Calu3 (cell line): ENCODE measurements at regions not wholly inside any gene's neighbourhood (a gene's known extent, or its start where the extent isn't known, plus 50 kb on each side); places are given as distances from the start of the nearest gene placed in this dataset.

Experiments used
- BruUV-seq: library from RNA; stranded (reverse); fragments of 400-500 nt; replicated peaks from 2 replicates; lab custom pipeline; 2021; lab: Mats Ljungman, UMichigan
- CTCF ChIA-PET: fragments of 300-600 bp; sonication (Branson Sonifier 250); formaldehyde crosslinking; loops from one replicate; lab custom pipeline; 2022; ENCODE audit warnings: antibody characterized with exemption; lab: Charles Lee
- DNase-seq: peaks from one replicate; pipeline ENCODE4 v3.0.0; 2022
- H3K27ac Mint-ChIP-seq: one replicate; pipeline ENCODE4 v1.8.0; 2022; ENCODE audit warnings: mixed read lengths; ENCODE audit not compliant: unreplicated experiment
- H3K27me3 Mint-ChIP-seq: one replicate; pipeline ENCODE4 v1.8.0; 2022; ENCODE audit warnings: mixed read lengths; ENCODE audit not compliant: unreplicated experiment
- H3K36me3 Mint-ChIP-seq: one replicate; pipeline ENCODE4 v1.8.0; 2022; ENCODE audit warnings: mild to moderate bottlenecking, moderate library complexity, mixed read lengths; ENCODE audit not compliant: insufficient read depth, unreplicated experiment
- H3K4me1 Mint-ChIP-seq: one replicate; pipeline ENCODE4 v1.8.0; 2022; ENCODE audit warnings: mild to moderate bottlenecking, low read depth, mixed read lengths; ENCODE audit not compliant: unreplicated experiment
- H3K4me3 Mint-ChIP-seq: one replicate; pipeline ENCODE4 v1.8.0; 2022; ENCODE audit warnings: mild to moderate bottlenecking, low read depth, moderate library complexity, mixed read lengths; ENCODE audit not compliant: unreplicated experiment
- H3K9me3 Mint-ChIP-seq: one replicate; pipeline ENCODE4 v1.8.0; 2022; ENCODE audit warnings: low read depth, mixed read lengths; ENCODE audit not compliant: unreplicated experiment
- CTCF ChIP-seq: fragments of 200-600 bp; IDR thresholded peaks from one replicate; pipeline ENCODE4 v1.8.0; 2022; ENCODE audit warnings: antibody characterized with exemption; ENCODE audit not compliant: unreplicated experiment
- intact Hi-C: fragments of 100-400 bp; cut with micrococcal nuclease; formaldehyde crosslinking; loops from one replicate; pipeline ENCODE4 v1.10.0; 2022; ENCODE audit not compliant: unreplicated experiment

DNA sequence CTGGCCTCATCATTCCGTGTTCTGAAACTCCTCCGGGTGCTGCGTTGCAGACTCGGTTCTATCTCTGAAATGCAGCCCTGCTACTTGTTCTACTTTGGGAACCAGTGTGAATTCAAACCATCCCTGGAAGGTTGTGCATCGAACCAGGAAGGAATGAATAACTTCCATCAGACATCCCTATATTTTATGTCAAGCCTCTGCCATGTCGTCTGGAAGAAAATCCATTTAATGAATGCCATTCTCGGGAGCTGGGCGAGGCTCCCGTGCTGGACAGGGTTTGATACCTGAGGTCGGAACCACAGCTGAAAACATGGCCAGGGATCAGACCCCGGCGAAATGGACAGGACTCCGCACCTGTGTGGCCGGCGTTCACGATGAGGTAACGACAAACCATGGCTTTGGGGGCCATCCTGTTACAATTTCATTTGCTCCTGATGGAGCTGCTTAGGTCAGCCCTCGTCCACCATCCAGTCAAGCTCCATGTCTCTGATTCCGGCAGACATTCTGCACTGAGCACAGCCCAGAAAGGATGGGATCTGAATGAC is 821.6 kb downstream of the GALR1 start:
- no peaks in the 10 kb centered on the region for H3K4me1 Mint-ChIP-seq
- no peak for DNase-seq
- H3K36me3 Mint-ChIP-seq: no peaks in the 10 kb centered on the region
- H3K9me3 Mint-ChIP-seq: peaks cover 27% of the 10 kb centered on the region
- intact Hi-C loops: loop anchor here (10.0 kb wide), 1 partner anchor 74 kb away; no protein-coding TSS in a partner anchor
- TF ChIP-seq CTCF: no peak
- no peak overlapping the region for H3K27ac Mint-ChIP-seq
- H3K27me3 Mint-ChIP-seq: no peaks in the 10 kb centered on the region
- BruUV-seq: no TSS peak
- no peak overlapping the region for H3K4me3 Mint-ChIP-seq
- CTCF ChIA-PET: no interaction called here

GRCh38 chr18:78071776-78072175 is 822.1 kb downstream of the GALR1 start:
- BruUV-seq: no TSS peak
- no peaks in the 10 kb centered on the region for H3K36me3 Mint-ChIP-seq

GRCh38 chr18:78072375-78072774 is 822.7 kb downstream of the GALR1 start:
- no peaks in the 10 kb centered on the region for H3K4me1 Mint-ChIP-seq
- H3K4me3 Mint-ChIP-seq: no peak overlapping the region
- no peaks in the 10 kb centered on the region for H3K36me3 Mint-ChIP-seq
- no peaks in the 10 kb centered on the region for H3K27me3 Mint-ChIP-seq
- no peak for DNase-seq
- BruUV-seq: no TSS peak
- intact Hi-C loops: loop anchor here (10.0 kb wide), 1 partner anchor 72 kb away; no protein-coding TSS in a partner anchor
- CTCF ChIA-PET: no interaction called here
- H3K9me3 Mint-ChIP-seq: peaks cover 29% of the 10 kb centered on the region
- H3K27ac Mint-ChIP-seq: no peak overlapping the region
- TF ChIP-seq CTCF: no peak

More at GRCh38 chr18:78071776-78072175, 822.1 kb downstream of the GALR1 start:
- H3K9me3 Mint-ChIP-seq: peaks cover 29% of the 10 kb centered on the region
- H3K27ac Mint-ChIP-seq: no peak overlapping the region
- CTCF ChIA-PET: no interaction called here
- intact Hi-C loops: loop anchor here (10.0 kb wide), 1 partner anchor 73 kb away; no protein-coding TSS in a partner anchor
- TF ChIP-seq CTCF: no peak
- no peaks in the 10 kb centered on the region for H3K4me1 Mint-ChIP-seq
- no peak for DNase-seq
- no peaks in the 10 kb centered on the region for H3K27me3 Mint-ChIP-seq
- H3K4me3 Mint-ChIP-seq: no peak overlapping the region

- H3K4me1 Mint-ChIP-seq: no peaks in the 10 kb centered on the region
- no peak for DNase-seq
- no peaks in the 10 kb centered on the region for H3K27me3 Mint-ChIP-seq
- H3K27ac Mint-ChIP-seq: no peak overlapping the region
- no peak for TF ChIP-seq CTCF
- H3K9me3 Mint-ChIP-seq: peaks cover 30% of the 10 kb centered on the region
- no peaks in the 10 kb centered on the region for H3K36me3 Mint-ChIP-seq
- H3K4me3 Mint-ChIP-seq: no peak overlapping the region
- no TSS peak for BruUV-seq
- intact Hi-C loops: loop anchor here (10.0 kb wide), 1 partner anchor 72 kb away; no protein-coding TSS in a partner anchor
- CTCF ChIA-PET: interaction anchor here (0.8 kb wide), 1 partner anchor 15 kb away, joined by 3 read pairs; no protein-coding TSS in a partner anchor
Measured at GRCh38 chr18:78073275-78073674, 823.6 kb downstream of the GALR1 start.
